A549 (cell line): ENCODE measurements at regions not wholly inside any gene's neighbourhood (a gene's known extent, or its start where the extent isn't known, plus 50 kb on each side); places are given as distances from the start of the nearest gene placed in this dataset.

ENCODE experiments used
- ATAC-seq, 2 experiments: fragments of 200-7000 bp in 1 of 2; fragments of >200 bp in 1 of 2; cut with Nextera tagmentation in 1 of 2; cut with Tn5 transposase in 1 of 2; 3 replicates each; pipeline versions ENCODE4 v1.8.0 to v1.9.1; 2018 to 2020; ENCODE audit warnings: mild to moderate bottlenecking in 1 of 2, moderate library complexity in 1 of 2
- CTCF ChIA-PET: fragments of 300-600 bp; sonication (Branson Sonifier 250); formaldehyde crosslinking; extraction: SDS; loops from one replicate; lab custom pipeline; 2021; ENCODE audit warnings: antibody characterized with exemption, inconsistent platforms; lab: Yijun Ruan, JAX
- POLR2A ChIA-PET: fragments of 350-600 bp; formaldehyde crosslinking; extraction: SDS; loops from one replicate; lab custom pipeline; 2021; ENCODE audit warnings: antibody characterized with exemption, inconsistent platforms; lab: Yijun Ruan, JAX
- DNase-seq, 2 experiments: peaks; one replicate each; pipeline versions ENCODE4 v3.0.0 to v3.0.0-alpha.2; 2011 to 2016; ENCODE audit warnings: low read depth in 1 of 2, low spot score in 1 of 2
- FAIRE-seq: peaks from 2 replicates; lab custom pipeline; 2011; peaks lifted over from hg19 to GRCh38; lab: Jason Lieb, UNC
- H3K27ac ChIP-seq, 2 experiments: fragments of >200 bp; sonication (Bioruptor Twin); formaldehyde crosslinking; 3 replicates each; pipeline ENCODE4 v1.5.1; 2016 to 2017
- H3K4me1 ChIP-seq: fragments of >200 bp; sonication (Bioruptor Twin); formaldehyde crosslinking; 3 replicates; pipeline ENCODE4 v1.6.1; 2016
- H3K4me2 ChIP-seq: fragments of >200 bp; sonication (Bioruptor Twin); formaldehyde crosslinking; 3 replicates; pipeline ENCODE4 v1.6.1; 2016
- H3K4me3 ChIP-seq: fragments of >200 bp; sonication (Bioruptor Twin); formaldehyde crosslinking; 3 replicates; pipeline ENCODE4 v1.5.1; 2016
- H3K9me3 ChIP-seq: fragments of >200 bp; sonication (Bioruptor Twin); formaldehyde crosslinking; 3 replicates; pipeline ENCODE4 v1.6.1; 2016
- CEBPB ChIP-seq, 2 experiments: fragments of >200 bp in 1 of 2; sonication (Bioruptor Twin) in 1 of 2; formaldehyde crosslinking in 1 of 2; IDR thresholded peaks; 2 replicates each; pipeline ENCODE4 v1.6.1; 2012 to 2016
- EHF ChIP-seq: fragments of 250-450 bp; sonication (Bioruptor Pico); IDR thresholded peaks from 2 replicates; pipeline ENCODE4 v1.5.0; 2020; ENCODE audit warnings: mild to moderate bottlenecking
- EHMT2 ChIP-seq: fragments of 200-600 bp; sonication (generic); IDR thresholded peaks from 2 replicates; pipeline ENCODE4 v1.6.1; 2016; ENCODE audit warnings: antibody characterized with exemption, low read depth, mild to moderate bottlenecking, moderate library complexity
- EP300 ChIP-seq, 2 experiments: fragments of >200 bp; sonication (Bioruptor Twin); formaldehyde crosslinking; IDR thresholded peaks; 2 replicates in 1 of 2; 3 replicates in 1 of 2; pipeline ENCODE4 v1.6.1; 2016 to 2017
- FOSL2 ChIP-seq, 2 experiments: fragments of 450-650 bp in 1 of 2; fragments of >200 bp in 1 of 2; sonication (Bioruptor Twin) in 1 of 2; formaldehyde crosslinking; IDR thresholded peaks; 2 replicates each; pipeline versions ENCODE4 v1.5.0 to v1.6.1; 2016 to 2020; ENCODE audit warnings: mild to moderate bottlenecking in 1 of 2, moderate library complexity in 1 of 2
- FOXS1 ChIP-seq: fragments of 250-450 bp; sonication (Bioruptor Pico); IDR thresholded peaks from 2 replicates; pipeline ENCODE4 v1.5.0; 2020; ENCODE audit warnings: mild to moderate bottlenecking, moderate library complexity
- HDAC2 ChIP-seq: fragments of 200-600 bp; sonication (generic); IDR thresholded peaks from 2 replicates; pipeline ENCODE4 v1.6.1; 2016
- HOXB13 ChIP-seq: fragments of 250-450 bp; sonication (Bioruptor Pico); IDR thresholded peaks from 2 replicates; pipeline ENCODE4 v1.5.0; 2020; ENCODE audit warnings: low read depth, mild to moderate bottlenecking, moderate library complexity
- HOXB5 ChIP-seq: fragments of 250-450 bp; sonication (Bioruptor Pico); IDR thresholded peaks from 2 replicates; pipeline ENCODE4 v1.5.0; 2020; ENCODE audit warnings: mild to moderate bottlenecking, moderate library complexity
- JUNB ChIP-seq: fragments of >200 bp; sonication (Bioruptor Twin); formaldehyde crosslinking; IDR thresholded peaks from 2 replicates; pipeline ENCODE4 v1.6.1; 2016
- KDM5A ChIP-seq: fragments of 200-600 bp; sonication (generic); IDR thresholded peaks from 2 replicates; pipeline ENCODE4 v1.6.1; 2016; ENCODE audit warnings: antibody characterized with exemption, mild to moderate bottlenecking
- MAFK ChIP-seq: fragments of 450-650 bp; IDR thresholded peaks from 2 replicates; pipeline ENCODE4 v1.6.1; 2014; ENCODE audit not compliant: partially characterized antibody
- MAZ ChIP-seq: fragments of 150-350 bp; IDR thresholded peaks from 2 replicates; pipeline ENCODE4 v1.6.1; 2014; ENCODE audit warnings: antibody characterized with exemption, low read depth, low read length, borderline replicate concordance
- NPAS2 ChIP-seq: fragments of 250-450 bp; sonication (Bioruptor Pico); IDR thresholded peaks from 2 replicates; pipeline ENCODE4 v1.8.0; 2022; ENCODE audit warnings: mild to moderate bottlenecking, moderate library complexity, borderline replicate concordance
- POLR2A ChIP-seq: IDR thresholded peaks from 2 replicates; pipeline ENCODE4 v1.6.1; 2012; ENCODE audit warnings: mild to moderate bottlenecking, low read length
- POLR2AphosphoS2 ChIP-seq: conservative IDR thresholded peaks from 2 replicates; pipeline ENCODE4 v1.6.1; 2012; ENCODE audit warnings: low read length, improper control_type of control experiment, inconsistent platforms
- RARB ChIP-seq: fragments of 250-450 bp; sonication (Bioruptor Pico); IDR thresholded peaks from 2 replicates; pipeline ENCODE4 v1.8.0; 2021; ENCODE audit warnings: mild to moderate bottlenecking, moderate library complexity
- RNF2 ChIP-seq: fragments of 200-600 bp; sonication (generic); IDR thresholded peaks from 2 replicates; pipeline ENCODE4 v1.6.1; 2016; ENCODE audit warnings: low read depth, mild to moderate bottlenecking, antibody characterized with exemption, moderate library complexity, borderline replicate concordance
- SMC3 ChIP-seq: fragments of >200 bp; sonication (Bioruptor Twin); formaldehyde crosslinking; IDR thresholded peaks from 3 replicates; pipeline ENCODE4 v1.6.1; 2018; ENCODE audit warnings: inconsistent platforms
- SREBF2 ChIP-seq: fragments of 450-650 bp; IDR thresholded peaks from 2 replicates; pipeline ENCODE4 v1.6.1; 2014; ENCODE audit warnings: mild to moderate bottlenecking, moderate library complexity
- TFCP2L1 ChIP-seq: fragments of 250-450 bp; sonication (Bioruptor Pico); IDR thresholded peaks from 2 replicates; pipeline ENCODE4 v1.5.0; 2021; ENCODE audit warnings: mild to moderate bottlenecking
- ZC3H11A ChIP-seq: fragments of 450-650 bp; IDR thresholded peaks from 2 replicates; pipeline ENCODE4 v1.6.1; 2014; ENCODE audit warnings: antibody characterized with exemption, mild to moderate bottlenecking
- ZNF302 ChIP-seq: fragments of 250-450 bp; sonication (Bioruptor Pico); IDR thresholded peaks from 2 replicates; pipeline ENCODE4 v1.9.0; 2021; ENCODE audit warnings: inconsistent platforms, mild to moderate bottlenecking, moderate library complexity
- ZSCAN20 ChIP-seq: fragments of 250-450 bp; sonication (Bioruptor Pico); IDR thresholded peaks from 2 replicates; pipeline ENCODE4 v1.8.0; 2022; ENCODE audit warnings: mild to moderate bottlenecking, moderate library complexity
- WGBS: methylation state at CpG from one replicate; pipeline ENCODE4 v1.1.6; 2017; ENCODE audit errors: missing lambda C conversion rate; 5-methylcytosine and 5-hydroxymethylcytosine counted together
- TF ChIP-seq, protein P1 (sequence below): fragments of 200-600 bp; sonication (generic); IDR thresholded peaks from 2 replicates; pipeline ENCODE4 v1.6.1; 2016; ENCODE audit warnings: antibody characterized with exemption, mild to moderate bottlenecking, moderate library complexity
- TF ChIP-seq, protein P2 (sequence below): fragments of >200 bp; sonication (Bioruptor Twin); formaldehyde crosslinking; IDR thresholded peaks from 2 replicates; pipeline ENCODE4 v1.6.1; 2016
- TF ChIP-seq, protein P3 (sequence below): IDR thresholded peaks from 2 replicates; pipeline ENCODE4 v1.6.1; 2012; ENCODE audit warnings: low read depth, borderline replicate concordance

DNA sequence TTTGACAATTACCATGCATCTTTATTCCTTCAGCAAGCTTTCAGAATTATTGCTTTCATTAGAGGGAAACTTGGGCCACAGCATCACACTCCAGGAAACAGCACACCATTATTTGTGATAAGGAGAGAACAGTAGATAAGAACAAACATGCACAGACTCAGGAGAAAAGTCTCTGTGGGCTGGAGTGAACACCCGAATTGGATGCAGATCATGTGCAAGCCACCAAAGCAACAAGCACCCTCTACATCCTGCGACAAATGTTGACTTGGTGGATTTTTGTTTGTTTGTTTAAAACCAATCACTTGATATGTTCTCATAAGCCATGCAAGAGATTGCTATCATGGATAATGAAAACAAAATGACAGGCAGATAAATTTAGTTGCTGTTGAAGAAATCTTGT, 67.7 kb upstream of the ZFP64 start:
- DNase-seq (no peak), FAIRE-seq (no peak), ATAC-seq (no peak)
- Histone ChIP-seq H3K4me2 (no peak overlapping the region), H3K4me3 (no peak overlapping the region), H3K4me1 (no peaks in the 10 kb centered on the region), H3K27ac (no peak overlapping the region), H3K9me3 (no peaks in the 10 kb centered on the region)
- TF ChIP-seq EHMT2 (no peak), TFCP2L1 (no peak), POLR2AphosphoS2 (no peak), JUNB (no peak), SREBF2 (no peak), FOXS1 (CRISPR knock-in tag) (no peak), MAZ (no peak), CEBPB (IDR thresholded peaks at IDR 0.05) (no peak), HDAC2 (no peak), RARB (CRISPR knock-in tag) (no peak), POLR2A (no peak), ZNF302 (CRISPR knock-in tag) (no peak), KDM5A (no peak), FOSL2 (IDR thresholded peaks at IDR 0.05) (no peak), FOSL2 (CRISPR knock-in tag; IDR thresholded peaks at IDR 0.05) (no peak), SMC3 (no peak), ZSCAN20 (CRISPR knock-in tag) (no peak)
- TF ChIP-seq, protein P1, sequence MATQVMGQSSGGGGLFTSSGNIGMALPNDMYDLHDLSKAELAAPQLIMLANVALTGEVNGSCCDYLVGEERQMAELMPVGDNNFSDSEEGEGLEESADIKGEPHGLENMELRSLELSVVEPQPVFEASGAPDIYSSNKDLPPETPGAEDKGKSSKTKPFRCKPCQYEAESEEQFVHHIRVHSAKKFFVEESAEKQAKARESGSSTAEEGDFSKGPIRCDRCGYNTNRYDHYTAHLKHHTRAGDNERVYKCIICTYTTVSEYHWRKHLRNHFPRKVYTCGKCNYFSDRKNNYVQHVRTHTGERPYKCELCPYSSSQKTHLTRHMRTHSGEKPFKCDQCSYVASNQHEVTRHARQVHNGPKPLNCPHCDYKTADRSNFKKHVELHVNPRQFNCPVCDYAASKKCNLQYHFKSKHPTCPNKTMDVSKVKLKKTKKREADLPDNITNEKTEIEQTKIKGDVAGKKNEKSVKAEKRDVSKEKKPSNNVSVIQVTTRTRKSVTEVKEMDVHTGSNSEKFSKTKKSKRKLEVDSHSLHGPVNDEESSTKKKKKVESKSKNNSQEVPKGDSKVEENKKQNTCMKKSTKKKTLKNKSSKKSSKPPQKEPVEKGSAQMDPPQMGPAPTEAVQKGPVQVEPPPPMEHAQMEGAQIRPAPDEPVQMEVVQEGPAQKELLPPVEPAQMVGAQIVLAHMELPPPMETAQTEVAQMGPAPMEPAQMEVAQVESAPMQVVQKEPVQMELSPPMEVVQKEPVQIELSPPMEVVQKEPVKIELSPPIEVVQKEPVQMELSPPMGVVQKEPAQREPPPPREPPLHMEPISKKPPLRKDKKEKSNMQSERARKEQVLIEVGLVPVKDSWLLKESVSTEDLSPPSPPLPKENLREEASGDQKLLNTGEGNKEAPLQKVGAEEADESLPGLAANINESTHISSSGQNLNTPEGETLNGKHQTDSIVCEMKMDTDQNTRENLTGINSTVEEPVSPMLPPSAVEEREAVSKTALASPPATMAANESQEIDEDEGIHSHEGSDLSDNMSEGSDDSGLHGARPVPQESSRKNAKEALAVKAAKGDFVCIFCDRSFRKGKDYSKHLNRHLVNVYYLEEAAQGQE = no peak
- TF ChIP-seq, protein P2, sequence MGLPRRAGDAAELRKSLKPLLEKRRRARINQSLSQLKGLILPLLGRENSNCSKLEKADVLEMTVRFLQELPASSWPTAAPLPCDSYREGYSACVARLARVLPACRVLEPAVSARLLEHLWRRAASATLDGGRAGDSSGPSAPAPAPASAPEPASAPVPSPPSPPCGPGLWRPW = no peak
- TF ChIP-seq, protein P3, sequence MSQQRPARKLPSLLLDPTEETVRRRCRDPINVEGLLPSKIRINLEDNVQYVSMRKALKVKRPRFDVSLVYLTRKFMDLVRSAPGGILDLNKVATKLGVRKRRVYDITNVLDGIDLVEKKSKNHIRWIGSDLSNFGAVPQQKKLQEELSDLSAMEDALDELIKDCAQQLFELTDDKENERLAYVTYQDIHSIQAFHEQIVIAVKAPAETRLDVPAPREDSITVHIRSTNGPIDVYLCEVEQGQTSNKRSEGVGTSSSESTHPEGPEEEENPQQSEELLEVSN = no peak
- ChIA-PET CTCF (interaction anchor here (1.2 to 1.8 kb wide), 2 partner anchors 17 to 53 kb away, joined by 4 to 7 read pairs; no protein-coding TSS in a partner anchor), POLR2A (no interaction called here)
- 21% methylated on average over 2 of the region's 2 CpGs for WGBS

DNA sequence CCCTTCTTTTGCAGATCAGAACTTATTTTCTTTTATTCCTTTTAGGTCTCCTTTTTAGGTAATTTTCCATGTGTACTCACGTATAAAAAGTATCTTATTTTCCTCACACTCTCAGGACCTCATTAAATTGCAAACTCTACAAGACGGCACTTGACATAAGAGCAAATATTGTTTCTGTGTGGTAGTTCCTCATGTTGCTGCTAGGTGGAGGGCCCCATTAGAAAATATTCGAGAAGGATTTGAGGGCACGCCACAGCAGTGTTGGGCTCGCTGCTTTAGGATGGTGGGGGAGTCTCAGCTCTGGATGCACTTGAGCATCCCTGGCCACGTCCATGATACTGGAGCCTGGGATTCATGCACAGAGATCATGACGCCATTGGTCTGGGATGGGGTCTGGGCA, 64.9 kb upstream of the ZFP64 start:
- ChIA-PET POLR2A (no interaction called here), CTCF (no interaction called here)
- ATAC-seq (no peak), FAIRE-seq (no peak), DNase-seq (no peak)
- no peak for TF ChIP-seq NPAS2 (CRISPR knock-in tag)
- TF ChIP-seq RNF2 = no peak
- no peaks in the 10 kb centered on the region for H3K4me1 ChIP-seq
- no peak overlapping the region for H3K4me3 ChIP-seq
- H3K4me2 ChIP-seq = no peak overlapping the region
- no peaks in the 10 kb centered on the region for H3K9me3 ChIP-seq
- no peak overlapping the region for H3K27ac ChIP-seq
- 9% methylated on average over 7 of the region's 7 CpGs for WGBS

DNA sequence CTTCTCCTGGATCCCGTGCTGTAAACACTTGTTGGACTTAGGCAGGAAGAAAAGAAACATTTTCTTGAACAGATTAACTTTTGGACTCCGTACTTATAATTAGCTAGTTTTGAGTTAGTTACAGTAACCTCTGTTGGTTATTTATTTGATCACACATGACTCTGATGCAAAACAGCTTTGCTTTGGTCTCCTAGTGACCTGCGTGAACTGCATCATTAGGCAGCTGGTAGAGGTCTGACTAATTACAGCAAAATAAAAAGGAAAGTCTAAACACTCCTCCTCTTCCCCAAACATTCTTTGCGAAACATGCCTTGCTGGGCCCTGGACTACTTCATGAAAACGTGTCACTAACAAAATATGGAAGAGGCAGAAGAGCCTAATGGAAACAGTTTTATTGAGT, 61.1 kb upstream of the ZFP64 start:
- DNase-seq = no peak
- Histone ChIP-seq H3K9me3 (no peaks in the 10 kb centered on the region), H3K4me2 (no peak overlapping the region), H3K4me1 (no peaks in the 10 kb centered on the region), H3K27ac (no peak overlapping the region), H3K4me3 (no peak overlapping the region)
- ATAC-seq = no peak
- FAIRE-seq = no peak
- ChIA-PET CTCF (interaction anchor here (1.2 to 1.3 kb wide), 2 partner anchors 9 to 10 kb away, joined by 4 read pairs; no protein-coding TSS in a partner anchor), POLR2A (no interaction called here)
- WGBS = 49% methylated on average over 5 of the region's 5 CpGs
- TF ChIP-seq, protein P1 = no peak
- TF ChIP-seq HOXB13 (no peak), EHF (CRISPR knock-in tag) (no peak), MAZ (no peak), SREBF2 (no peak), EP300 (IDR thresholded peaks at IDR 0.05) (no peak), HOXB5 (CRISPR knock-in tag) (no peak), KDM5A (no peak), FOSL2 (IDR thresholded peaks at IDR 0.05) (no peak), FOSL2 (CRISPR knock-in tag; IDR thresholded peaks at IDR 0.05) (no peak), MAFK (no peak), ZC3H11A (no peak)
- TF ChIP-seq, protein P2 = no peak
